Karpas-422 (cell line): ENCODE measurements at regions not wholly inside any gene's neighbourhood (a gene's known extent, or its start where the extent isn't known, plus 50 kb on each side); places are given as distances from the start of the nearest gene placed in this dataset.
"Not testable (repeated sequence)": the region's sequence is repeated elsewhere in the genome, so short reads cannot be mapped to it uniquely, and the experiment has no call there.

Experiments
- DNase-seq: peaks from one replicate; pipeline ENCODE4 v3.0.0-alpha.2; 2015
- H2AFZ ChIP-seq: fragments of 200-600 bp; sonication (generic); 2 replicates; pipeline ENCODE4 v1.6.1; 2014; ENCODE audit warnings: antibody characterized with exemption, low read length, mixed read lengths
- H3K27ac ChIP-seq: fragments of 200-600 bp; sonication (generic); 2 replicates; pipeline ENCODE4 v1.5.1; 2014; ENCODE audit warnings: mild to moderate bottlenecking, low read length, moderate library complexity
- H3K27me3 ChIP-seq: fragments of 200-600 bp; sonication (generic); 2 replicates; pipeline ENCODE4 v1.6.1; 2014; ENCODE audit warnings: low read length, mixed read lengths
- H3K36me3 ChIP-seq: fragments of 200-600 bp; sonication (generic); 2 replicates; pipeline ENCODE4 v1.6.1; 2014; ENCODE audit warnings: low read length, mixed read lengths; ENCODE audit not compliant: insufficient read depth
- H3K4me1 ChIP-seq: fragments of 200-600 bp; sonication (generic); 2 replicates; pipeline ENCODE4 v1.6.1; 2014; ENCODE audit warnings: mild to moderate bottlenecking, low read length, mixed read lengths
- H3K4me2 ChIP-seq: fragments of 200-600 bp; sonication (generic); 2 replicates; pipeline ENCODE4 v1.6.1; 2014; ENCODE audit warnings: low read length, low read depth, mild to moderate bottlenecking; ENCODE audit not compliant: poor library complexity, severe bottlenecking
- H3K4me3 ChIP-seq: fragments of 200-600 bp; sonication (generic); 2 replicates; pipeline ENCODE4 v1.5.1; 2014; ENCODE audit warnings: mild to moderate bottlenecking, antibody characterized with exemption, low read length, mixed read lengths
- H3K79me2 ChIP-seq: fragments of 200-600 bp; sonication (generic); 2 replicates; pipeline ENCODE4 v1.6.1; 2014; ENCODE audit warnings: mild to moderate bottlenecking, low read length, mixed read lengths
- H3K9ac ChIP-seq: fragments of 200-600 bp; sonication (generic); 2 replicates; pipeline ENCODE4 v1.6.0; 2014; ENCODE audit warnings: low read length
- H3K9me2 ChIP-seq: fragments of 200-600 bp; sonication (generic), shearing (Covaris generic); replicated peaks from 2 replicates; pipeline ENCODE4 v1.6.0; 2014; ENCODE audit warnings: mild to moderate bottlenecking, low read length, moderate library complexity; ENCODE audit not compliant: insufficient read depth
- H3K9me3 ChIP-seq: fragments of 300-700, 200-600 bp; sonication (generic); 2 replicates; pipeline ENCODE4 v1.6.1; 2014; ENCODE audit warnings: low read length, mixed read lengths
- H4K20me1 ChIP-seq: fragments of 200-600 bp; sonication (generic); 2 replicates; pipeline ENCODE4 v1.6.1; 2014; ENCODE audit warnings: mild to moderate bottlenecking, antibody characterized with exemption, low read length, low read depth; ENCODE audit not compliant: insufficient read depth

DNA sequence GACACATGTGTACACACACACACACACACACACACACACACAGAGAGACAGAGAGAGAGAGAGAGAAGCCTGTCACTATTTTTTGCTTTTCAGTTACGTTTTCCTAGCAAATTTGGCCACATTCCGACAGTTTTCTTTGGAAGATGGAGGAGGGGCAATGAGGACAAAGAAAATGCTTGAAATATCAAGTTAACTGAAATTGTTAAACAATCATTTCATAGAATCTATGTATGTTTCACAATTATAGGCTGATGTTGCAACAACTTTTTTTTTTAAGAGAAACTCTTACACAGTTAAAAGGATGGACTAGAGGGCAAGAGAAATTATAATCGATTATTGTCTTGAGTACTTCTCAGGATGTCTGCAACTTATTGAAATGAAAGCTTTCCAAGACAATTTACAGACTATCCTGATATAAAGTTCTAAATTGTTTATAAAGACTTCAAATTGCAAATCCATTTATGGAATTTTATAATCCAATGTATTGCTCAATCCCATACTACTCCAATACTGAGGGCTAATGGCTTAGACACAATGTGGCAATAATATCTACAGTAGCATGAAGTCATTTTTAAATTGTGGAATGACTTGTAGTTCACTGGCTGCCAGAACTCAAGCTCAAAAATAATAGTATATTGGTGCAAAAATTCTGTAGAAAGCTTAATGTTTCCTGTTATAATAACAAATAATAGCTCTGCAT lies 647.0 kb upstream of the PCDH7 start:
- Histone ChIP-seq H4K20me1 (no peaks in the 10 kb centered on the region), H2AFZ (no peak overlapping the region), H3K27me3 (no peaks in the 10 kb centered on the region), H3K79me2 (no peaks in the 10 kb centered on the region), H3K9me3 (peaks cover 22% of the 10 kb centered on the region), H3K9me2 (no peaks in the 10 kb centered on the region), H3K9ac (no peak overlapping the region), H3K4me2 (no peak overlapping the region), H3K4me1 (no peaks in the 10 kb centered on the region), H3K4me3 (no peak overlapping the region), H3K27ac (no peak overlapping the region), H3K36me3 (no peaks in the 10 kb centered on the region)
- DNase-seq: no peak

DNA sequence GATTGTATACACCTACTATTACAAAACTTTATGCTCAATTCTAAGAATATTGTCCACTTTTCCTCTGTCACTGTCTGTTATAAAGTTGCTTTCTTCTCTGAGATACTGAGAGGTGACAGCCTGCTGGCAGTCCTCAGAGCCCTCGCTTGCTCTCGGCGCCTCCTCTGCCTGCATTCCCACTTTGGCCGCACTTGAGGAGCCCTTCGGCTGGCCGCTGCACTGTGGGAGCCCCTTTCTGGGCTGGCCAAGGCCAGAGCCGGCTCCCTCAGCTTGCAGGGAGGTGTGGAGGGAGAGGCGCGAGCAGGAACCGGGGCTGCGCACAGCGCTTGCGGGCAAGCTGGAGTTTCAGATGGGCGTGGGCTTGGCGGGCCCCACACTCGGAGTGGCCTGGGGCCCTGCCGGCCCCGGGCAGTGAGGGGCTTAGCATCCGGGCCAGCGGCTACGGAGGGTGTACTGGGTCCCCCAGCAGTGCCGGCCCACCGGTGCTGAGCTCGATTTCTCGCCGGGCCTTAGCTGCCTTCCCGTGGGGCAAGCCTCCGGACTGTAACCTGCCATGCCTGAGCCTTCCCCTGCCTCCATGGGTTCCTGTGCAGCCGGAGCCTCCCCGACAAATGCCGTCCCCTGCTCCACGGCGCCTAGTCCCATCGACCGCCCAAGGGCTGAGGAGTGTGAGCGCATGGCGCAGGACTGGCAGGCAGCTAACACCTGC lies 627.6 kb upstream of the PCDH7 start:
- not testable (repeated sequence) for H3K9ac ChIP-seq, H3K9me2 ChIP-seq, H3K4me3 ChIP-seq, H3K4me2 ChIP-seq, H3K36me3 ChIP-seq, H3K27me3 ChIP-seq, H2AFZ ChIP-seq, H3K79me2 ChIP-seq, H4K20me1 ChIP-seq, H3K4me1 ChIP-seq, H3K27ac ChIP-seq, DNase-seq
- H3K9me3 ChIP-seq: peaks cover 15% of the 10 kb centered on the region

DNA sequence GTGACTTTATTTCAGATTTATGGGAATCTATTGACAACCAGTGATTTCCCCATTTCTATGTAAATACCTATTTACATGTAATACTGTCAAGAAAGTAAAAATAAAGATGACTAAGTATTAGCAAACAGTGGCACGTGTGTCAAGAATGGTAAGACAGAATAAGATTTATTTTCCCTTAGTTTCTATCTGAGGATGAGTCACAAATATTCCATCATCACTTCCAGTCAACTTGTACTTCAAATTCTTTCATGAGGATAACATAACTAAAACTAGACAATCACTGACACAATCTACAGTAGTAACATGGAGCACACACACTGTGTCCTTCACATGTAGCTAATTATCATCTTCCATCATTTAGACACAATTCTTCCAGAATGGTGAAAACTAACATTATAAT lies 625.3 kb upstream of the PCDH7 start:
- Histone ChIP-seq H3K9me2 (no peaks in the 10 kb centered on the region), H3K9ac (no peak overlapping the region), H3K4me3 (no peak overlapping the region), H3K4me2 (no peak overlapping the region), H3K9me3 (peaks cover 19% of the 10 kb centered on the region), H3K79me2 (no peaks in the 10 kb centered on the region), H3K27me3 (no peaks in the 10 kb centered on the region), H3K36me3 (no peaks in the 10 kb centered on the region), H4K20me1 (no peaks in the 10 kb centered on the region), H3K27ac (no peak overlapping the region), H3K4me1 (no peaks in the 10 kb centered on the region), H2AFZ (no peak overlapping the region)
- DNase-seq: no peak

DNA sequence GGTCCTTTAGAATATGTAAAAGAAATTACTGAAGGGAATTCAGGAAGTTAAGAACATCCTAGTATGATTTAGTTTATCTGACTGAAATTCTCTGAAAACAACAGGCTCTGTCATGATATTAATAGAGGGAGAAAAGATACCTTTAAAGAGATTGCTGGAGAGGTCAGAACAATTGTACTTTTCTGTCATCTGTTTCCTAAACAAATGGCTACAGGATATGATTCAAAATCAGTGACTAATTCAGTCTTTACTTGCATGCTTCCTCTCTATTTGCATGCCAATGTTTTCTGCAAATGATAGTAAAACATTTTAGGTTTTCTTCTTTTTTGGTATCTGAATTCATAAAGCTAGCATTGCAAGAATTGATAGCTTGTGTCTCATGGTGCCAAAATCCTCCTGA lies 616.7 kb upstream of the PCDH7 start:
- no peaks in the 10 kb centered on the region for H3K4me1 ChIP-seq
- H3K9me2 ChIP-seq: no peaks in the 10 kb centered on the region
- peaks cover 20% of the 10 kb centered on the region for H3K9me3 ChIP-seq
- no peak overlapping the region for H3K4me3 ChIP-seq
- no peak overlapping the region for H3K4me2 ChIP-seq
- no peak overlapping the region for H3K9ac ChIP-seq
- no peaks in the 10 kb centered on the region for H3K36me3 ChIP-seq
- H3K79me2 ChIP-seq: no peaks in the 10 kb centered on the region
- H2AFZ ChIP-seq: no peak overlapping the region
- H3K27me3 ChIP-seq: no peaks in the 10 kb centered on the region
- no peaks in the 10 kb centered on the region for H4K20me1 ChIP-seq
- no peak for DNase-seq
- no peak overlapping the region for H3K27ac ChIP-seq

DNA sequence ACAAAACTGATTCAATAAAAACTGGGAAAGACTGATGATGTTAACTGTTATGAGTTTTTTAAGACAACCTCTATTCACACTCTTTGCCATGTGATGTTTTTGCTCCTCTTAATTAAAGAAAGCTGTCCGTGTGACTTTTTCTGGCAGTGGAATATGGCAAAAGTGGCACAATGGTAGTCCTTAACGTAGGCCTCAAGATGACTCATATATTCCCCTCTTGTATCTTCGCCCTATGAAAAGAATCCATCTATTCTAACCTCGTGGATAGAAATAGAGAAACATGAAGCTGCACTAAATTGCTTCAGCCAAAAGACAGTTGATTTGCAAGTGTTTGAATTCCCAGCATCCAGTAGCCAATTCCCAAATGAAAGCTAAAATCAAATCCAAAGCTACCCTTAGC lies 603.8 kb upstream of the PCDH7 start:
- H3K4me3 ChIP-seq: no peak overlapping the region
- no peak overlapping the region for H3K9ac ChIP-seq
- H3K27ac ChIP-seq: no peak overlapping the region
- no peak overlapping the region for H3K4me2 ChIP-seq
- no peaks in the 10 kb centered on the region for H3K79me2 ChIP-seq
- no peaks in the 10 kb centered on the region for H4K20me1 ChIP-seq
- H3K4me1 ChIP-seq: no peaks in the 10 kb centered on the region
- no peaks in the 10 kb centered on the region for H3K27me3 ChIP-seq
- H3K36me3 ChIP-seq: no peaks in the 10 kb centered on the region
- peaks cover 22% of the 10 kb centered on the region for H3K9me3 ChIP-seq
- H2AFZ ChIP-seq: no peak overlapping the region
- no peak for DNase-seq
- H3K9me2 ChIP-seq: no peaks in the 10 kb centered on the region

DNA sequence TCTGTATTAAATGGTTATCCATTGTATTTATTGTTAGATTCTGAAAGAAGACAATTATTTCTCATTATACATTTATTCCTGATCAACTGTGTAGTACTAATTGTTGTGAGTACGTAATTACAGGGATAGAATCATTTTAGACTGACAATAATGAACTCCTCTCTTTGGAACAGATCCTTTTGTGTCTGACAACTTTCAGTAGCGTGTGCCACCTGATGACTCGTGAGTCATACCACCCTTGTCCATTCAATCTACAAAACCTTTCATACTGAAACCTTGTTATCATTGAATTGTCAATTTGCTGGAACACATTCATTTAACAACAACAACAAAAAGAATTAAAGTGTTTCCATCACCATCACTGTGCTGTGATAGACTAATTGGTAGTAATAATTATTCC lies 602.7 kb upstream of the PCDH7 start:
- Histone ChIP-seq H3K4me3 (no peak overlapping the region), H3K27ac (no peak overlapping the region), H2AFZ (no peak overlapping the region), H3K4me2 (no peak overlapping the region), H3K79me2 (no peaks in the 10 kb centered on the region), H3K27me3 (no peaks in the 10 kb centered on the region), H4K20me1 (no peaks in the 10 kb centered on the region), H3K9ac (no peak overlapping the region), H3K36me3 (no peaks in the 10 kb centered on the region), H3K4me1 (no peaks in the 10 kb centered on the region), H3K9me2 (no peaks in the 10 kb centered on the region), H3K9me3 (peaks cover 19% of the 10 kb centered on the region)
- DNase-seq: no peak

DNA sequence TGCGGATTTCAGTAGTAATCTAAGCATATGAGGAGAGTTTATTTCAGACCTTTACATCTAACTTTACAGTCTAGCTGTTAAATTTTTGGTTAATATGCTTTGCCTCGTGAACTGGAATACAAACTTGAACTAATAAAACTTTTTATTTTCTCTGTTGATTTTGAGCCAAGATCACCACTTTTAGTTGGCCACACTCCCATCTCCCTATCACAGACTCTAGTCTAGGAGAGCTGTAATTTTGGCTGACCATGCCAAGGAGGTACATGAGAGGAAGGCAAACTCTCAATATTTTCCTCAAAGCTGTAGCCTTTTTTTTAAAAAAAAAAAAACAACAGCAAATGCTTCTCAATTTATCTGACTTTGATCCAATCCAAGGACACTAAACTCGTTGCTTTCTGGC lies 597.5 kb upstream of the PCDH7 start:
- H3K27ac ChIP-seq: no peak overlapping the region
- no peak for DNase-seq
- no peak overlapping the region for H2AFZ ChIP-seq
- no peak overlapping the region for H3K4me3 ChIP-seq
- H3K9me2 ChIP-seq: no peaks in the 10 kb centered on the region
- no peaks in the 10 kb centered on the region for H4K20me1 ChIP-seq
- H3K9ac ChIP-seq: no peak overlapping the region
- H3K4me2 ChIP-seq: no peak overlapping the region
- H3K27me3 ChIP-seq: no peaks in the 10 kb centered on the region
- H3K9me3 ChIP-seq: peaks cover 31% of the 10 kb centered on the region
- H3K4me1 ChIP-seq: no peaks in the 10 kb centered on the region
- no peaks in the 10 kb centered on the region for H3K79me2 ChIP-seq
- H3K36me3 ChIP-seq: no peaks in the 10 kb centered on the region

DNA sequence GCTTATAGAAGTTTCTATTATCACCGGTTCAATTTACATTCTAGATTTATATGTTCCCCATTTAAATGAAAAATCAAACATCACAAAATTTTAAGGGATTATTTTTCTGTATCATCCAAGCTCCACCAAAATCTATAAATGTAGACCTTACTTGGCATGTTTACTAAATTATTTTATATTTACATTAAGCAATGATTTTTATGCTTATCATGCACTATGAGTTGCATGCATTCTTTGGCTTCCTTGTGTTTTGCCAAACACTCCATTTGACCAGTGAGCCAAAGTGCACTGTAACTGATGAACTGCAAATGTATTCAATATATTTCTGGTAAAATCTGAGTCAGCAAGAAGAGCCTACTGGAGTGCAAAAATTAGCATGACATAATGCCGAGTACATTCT lies 595.5 kb upstream of the PCDH7 start:
- not testable (repeated sequence) for H3K9ac ChIP-seq, H3K36me3 ChIP-seq, H3K4me3 ChIP-seq, H3K9me2 ChIP-seq, H2AFZ ChIP-seq, H3K79me2 ChIP-seq, H3K4me1 ChIP-seq, DNase-seq, H3K27me3 ChIP-seq, H4K20me1 ChIP-seq, H3K27ac ChIP-seq, H3K4me2 ChIP-seq
- peaks cover 31% of the 10 kb centered on the region for H3K9me3 ChIP-seq
